Activated CD4-positive, alpha-beta T cell treated with anti-CD3 and anti-CD28 coated beads, Interleukin-2, Interleukin-4, amounts not matched to agents 100 ng/mL and 50 ng/mL, durations not matched to agents 16 hours and 8 hours (primary cell): ENCODE measurements at regions not wholly inside any gene's neighbourhood (a gene's known extent, or its start where the extent isn't known, plus 50 kb on each side); places are given as distances from the start of the nearest gene placed in this dataset.
"Not testable (repeated sequence)": the region's sequence is repeated elsewhere in the genome, so short reads cannot be mapped to it uniquely, and the experiment has no call there.

Source experiments
- DNase-seq: peaks from one replicate; pipeline ENCODE4 v3.0.0-alpha.2; 2020; ENCODE audit warnings: low spot score

DNA sequence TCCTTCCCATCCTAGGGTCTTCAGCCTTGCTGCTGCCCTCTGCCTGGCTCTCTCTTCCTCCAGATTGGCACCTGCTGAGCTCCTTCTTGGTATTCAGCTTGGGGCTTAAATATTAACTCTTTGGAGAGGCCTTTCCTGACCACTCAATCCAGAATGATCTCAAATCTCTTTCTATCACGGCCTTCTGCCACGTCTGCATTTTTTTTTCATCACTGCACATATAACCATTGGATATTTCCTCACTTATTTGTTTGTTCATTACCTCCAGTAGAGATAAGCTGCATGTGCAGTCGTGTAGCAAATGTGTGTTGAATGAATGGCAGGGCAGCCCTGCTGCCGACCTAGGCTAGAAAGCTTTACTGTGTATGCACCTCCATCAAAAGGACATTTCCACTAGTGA, 51.6 kb upstream of the MPP7 start:
- no peak for DNase-seq

GRCh38 chr10:28355376-28355775, 52.5 kb upstream of the MPP7 start:
- no peak for DNase-seq

GRCh38 chr10:28359334-28359733, 56.5 kb upstream of the MPP7 start:
- DNase-seq = no peak

DNA sequence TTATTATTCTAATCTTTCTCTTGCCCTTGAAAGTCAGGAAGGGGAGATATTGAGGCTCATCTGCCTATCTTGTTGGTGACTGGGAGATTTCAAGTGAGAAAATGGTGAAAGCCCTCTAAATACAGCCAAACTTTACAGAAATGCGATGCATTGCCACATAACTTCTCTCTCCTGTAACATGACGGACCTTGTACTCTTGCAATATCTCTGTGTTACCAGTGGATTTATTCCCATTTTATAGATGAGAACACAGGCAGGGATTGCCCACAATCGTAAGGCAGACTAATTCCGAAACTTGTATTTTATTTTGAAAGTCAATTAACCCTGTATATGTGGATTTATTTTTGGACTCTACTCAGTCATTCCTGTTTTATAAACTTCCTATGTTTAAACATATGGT, 57.3 kb upstream of the MPP7 start:
- DNase-seq = no peak

DNA sequence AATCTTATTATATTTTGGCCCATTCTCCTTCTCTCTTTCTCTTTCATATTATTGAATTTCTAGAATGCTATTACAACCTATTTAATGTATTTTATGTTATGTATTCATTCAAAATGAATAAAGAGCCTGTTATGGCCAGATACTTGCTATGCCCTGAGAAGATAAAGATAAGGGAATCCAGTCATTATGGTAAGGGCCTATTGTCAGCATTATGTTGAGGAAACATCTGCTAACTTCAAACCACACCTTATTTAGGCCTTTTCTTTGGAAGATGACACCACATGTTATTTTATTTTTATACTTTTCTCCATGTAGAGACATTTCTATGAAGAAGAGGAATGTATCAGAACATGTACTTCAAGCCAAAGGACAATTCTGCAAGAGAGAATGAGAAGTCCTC, 60.5 kb upstream of the MPP7 start:
- DNase-seq = no peak

DNA sequence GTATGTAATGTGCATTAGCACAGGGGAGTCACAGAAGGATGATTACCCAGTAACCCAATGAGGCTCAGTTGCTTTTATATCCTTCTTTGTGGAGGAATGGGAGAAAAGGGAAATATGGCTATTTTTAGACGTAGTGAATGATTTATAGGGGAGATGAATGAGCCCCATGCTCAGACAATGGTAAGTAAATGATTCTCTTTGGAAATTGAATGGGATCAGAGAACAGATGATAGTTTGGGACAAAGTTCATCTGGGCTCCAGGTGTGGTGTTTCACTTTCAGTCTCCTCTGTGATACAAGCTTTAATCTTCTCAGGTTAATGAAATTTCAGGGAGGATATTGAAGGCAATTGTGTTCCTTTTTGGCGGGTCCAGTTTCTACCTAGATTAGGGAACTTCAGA, 63.0 kb upstream of the MPP7 start:
- no peak for DNase-seq

GRCh38 chr10:28366994-28367393, 64.1 kb upstream of the MPP7 start:
- no peak for DNase-seq

DNA sequence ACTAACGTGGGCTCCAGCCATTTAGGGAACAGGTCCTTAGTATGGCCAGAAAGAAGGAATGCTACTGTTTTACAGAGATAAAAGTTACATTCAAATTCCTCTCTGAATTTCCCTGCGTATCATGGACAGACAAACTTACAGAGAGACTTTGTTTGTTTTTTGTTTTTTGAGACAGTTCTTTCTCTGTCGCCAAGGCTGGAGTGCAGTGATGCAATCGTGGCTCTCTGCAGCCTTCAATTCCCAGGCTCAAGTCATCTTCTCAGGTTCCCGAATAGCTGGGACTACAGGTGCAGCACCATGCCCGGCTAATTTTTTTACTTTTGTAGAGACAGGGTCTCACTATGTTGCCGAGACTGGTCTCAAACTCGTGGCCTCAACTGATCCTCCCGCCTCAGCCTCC, 64.5 kb upstream of the MPP7 start:
- no peak for DNase-seq

DNA sequence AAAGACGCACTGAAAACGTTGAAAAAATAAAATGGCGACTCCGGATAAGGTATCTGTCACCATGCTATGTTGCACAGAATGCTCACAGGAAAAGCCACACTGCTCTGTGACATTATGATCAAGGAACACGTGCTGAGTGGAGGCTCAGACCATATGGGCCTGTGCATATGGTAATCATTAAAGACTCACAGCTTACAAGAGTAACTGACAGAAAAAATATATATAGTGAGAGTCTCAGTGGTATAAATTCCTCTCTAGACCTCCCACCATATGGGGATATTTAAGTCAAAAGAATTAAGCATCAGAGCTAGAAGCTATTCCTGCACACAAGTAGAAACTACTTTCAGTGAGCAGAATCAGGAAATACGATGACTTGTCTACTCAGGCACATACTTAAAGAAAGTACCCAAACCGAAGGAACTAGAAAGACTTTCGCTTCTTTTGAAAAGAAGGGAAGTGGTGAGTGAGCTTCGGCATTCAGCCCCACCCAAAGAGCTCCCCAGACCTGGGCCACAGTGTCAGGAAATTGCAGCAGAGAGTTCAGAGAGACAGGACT, 65.1 kb upstream of the MPP7 start:
- DNase-seq = peak; percentile 81

DNA sequence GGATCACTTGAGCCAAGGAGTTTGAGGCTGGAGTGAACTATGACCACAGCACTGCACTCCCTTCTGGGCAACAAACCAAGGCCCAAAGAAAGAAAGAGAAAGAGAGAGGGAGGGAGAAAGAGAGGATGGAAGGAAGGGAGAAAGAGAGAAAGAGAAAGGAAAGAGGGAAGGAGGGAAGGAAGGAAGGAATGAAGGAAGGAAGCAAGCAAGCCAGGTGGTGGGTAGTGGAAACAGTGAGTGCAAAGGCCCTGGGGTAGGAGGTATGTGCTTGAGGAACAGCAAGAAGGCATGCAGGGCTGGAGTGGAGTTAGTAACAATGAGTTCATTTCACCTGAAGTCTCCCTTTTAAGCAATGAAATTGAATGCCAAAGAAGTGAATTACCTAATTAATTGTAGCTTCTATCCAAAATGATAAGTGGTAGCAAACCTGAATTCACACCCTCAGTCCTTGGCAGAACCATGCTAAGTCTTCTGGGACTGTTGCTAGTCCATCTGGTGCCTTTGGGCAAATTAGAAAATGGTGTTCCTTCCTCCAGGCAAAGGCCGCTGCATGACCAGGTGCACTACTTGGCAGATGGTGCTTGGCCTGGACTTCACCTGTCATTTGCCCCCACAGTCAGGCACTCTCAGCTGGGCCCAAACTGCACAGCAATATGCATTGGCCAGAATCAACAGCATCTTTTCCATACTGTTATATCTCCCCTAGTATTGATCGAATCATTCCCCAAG, 67.4 kb upstream of the MPP7 start:
- no peak for DNase-seq

DNA sequence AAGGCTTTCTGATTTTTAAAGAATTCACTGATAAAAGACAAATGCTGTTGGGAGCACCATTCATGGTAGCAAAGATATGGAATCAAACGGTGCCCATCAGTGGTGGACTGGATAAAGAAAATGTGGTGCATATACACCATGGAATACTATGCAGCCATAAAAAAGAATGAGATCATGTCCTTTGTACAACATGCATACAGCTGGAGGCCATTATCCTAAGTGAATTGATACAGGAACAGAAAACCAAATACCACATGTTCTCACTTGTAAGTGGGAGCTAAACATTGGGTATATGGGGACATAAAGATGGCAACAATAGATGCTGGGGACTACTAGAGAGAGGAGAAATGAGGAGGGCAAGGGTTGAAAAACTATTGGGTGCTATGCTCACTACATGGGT, 68.8 kb upstream of the MPP7 start:
- DNase-seq = not testable (repeated sequence)

DNA sequence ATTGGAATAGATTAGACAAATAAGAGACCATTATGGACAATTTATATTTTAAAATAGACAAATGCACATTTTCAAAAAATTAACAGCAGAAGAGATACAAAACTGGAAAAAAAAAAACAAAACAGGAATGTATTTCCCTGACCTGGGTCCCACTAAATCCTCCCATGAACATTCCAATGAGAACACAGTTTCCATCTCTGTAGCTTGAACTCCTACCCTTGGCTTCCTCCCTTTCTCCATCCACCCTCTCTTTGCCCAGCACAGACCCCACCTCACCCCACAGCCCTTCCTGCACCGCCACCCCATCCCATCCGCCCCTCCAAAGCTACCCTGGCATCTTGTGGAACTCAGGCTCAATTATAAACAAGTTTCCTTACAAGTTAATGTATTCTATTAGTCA, 71.2 kb upstream of the MPP7 start:
- DNase-seq = no peak

DNA sequence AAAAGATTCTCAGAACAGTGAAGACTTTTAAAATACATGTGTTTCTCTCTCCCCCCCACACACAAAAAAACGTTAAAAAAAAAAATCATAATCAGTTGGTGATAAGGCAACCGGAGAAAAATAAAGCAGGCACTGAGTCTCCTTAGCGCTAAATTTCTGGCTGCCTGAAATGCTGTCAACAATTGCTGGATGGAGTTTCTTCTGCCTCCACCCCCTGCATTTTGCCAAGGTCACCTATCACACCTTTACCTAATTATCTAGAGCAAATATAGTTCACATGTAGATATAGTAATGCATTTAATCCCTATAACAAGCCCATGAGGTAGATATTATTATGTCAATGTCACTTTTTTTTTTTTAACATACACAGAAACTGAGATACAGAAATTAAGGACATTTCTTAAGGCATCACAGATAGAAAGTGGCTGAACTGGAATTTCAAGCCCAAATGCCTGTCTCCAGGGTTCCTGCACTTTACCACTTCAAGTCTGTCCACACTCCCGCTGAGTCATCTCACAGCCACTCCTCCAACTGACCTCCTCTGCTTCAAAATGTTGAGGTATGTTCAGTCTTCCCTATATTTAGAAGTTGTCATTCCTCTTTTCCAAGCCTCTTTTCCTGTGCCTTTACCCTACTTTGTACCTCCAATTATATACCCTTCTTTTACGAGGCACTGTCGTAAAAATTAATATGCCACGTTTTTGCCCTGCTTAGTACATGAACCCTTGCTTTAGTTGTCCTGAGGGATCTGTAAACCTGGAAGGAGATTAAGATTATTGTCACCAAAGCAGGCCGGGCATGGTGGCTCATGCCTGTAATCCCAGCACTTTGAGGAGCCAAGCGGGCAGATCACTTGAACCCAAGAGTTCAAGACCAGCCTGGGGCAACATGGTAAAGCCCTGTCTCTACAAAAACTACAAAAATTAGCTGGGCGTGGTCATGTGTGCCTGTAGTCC, 72.8 kb upstream of the MPP7 start:
- DNase-seq = no peak

DNA sequence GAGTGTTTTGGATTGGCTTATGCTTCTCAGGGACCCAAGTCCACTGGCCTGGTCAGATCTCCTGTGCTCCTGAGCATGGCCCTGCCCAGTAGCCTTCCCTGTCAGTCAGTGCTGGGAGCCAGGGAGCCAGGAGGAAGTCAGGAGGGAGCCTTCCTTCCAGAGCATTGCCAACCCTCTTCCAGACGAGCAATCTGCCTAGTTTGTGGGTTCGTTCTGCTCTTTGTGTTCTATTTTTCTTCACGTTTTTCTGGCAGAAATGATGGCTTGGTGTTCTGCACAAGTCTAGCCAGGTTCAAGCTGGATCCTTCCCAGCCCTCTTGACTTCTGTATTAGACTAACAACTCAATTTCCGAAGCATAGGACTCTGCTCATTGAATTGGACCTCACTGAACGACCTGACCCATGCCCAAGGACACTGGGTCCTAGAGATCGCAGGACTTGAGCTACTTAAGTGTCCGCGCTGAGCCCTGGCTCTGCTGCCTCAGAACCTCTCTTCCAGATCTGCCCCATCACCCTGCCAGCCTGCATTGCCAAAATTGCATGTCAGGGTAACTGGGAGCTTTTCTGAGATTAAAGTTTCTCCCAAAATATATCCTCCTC, 76.2 kb upstream of the MPP7 start:
- DNase-seq = no peak

DNA sequence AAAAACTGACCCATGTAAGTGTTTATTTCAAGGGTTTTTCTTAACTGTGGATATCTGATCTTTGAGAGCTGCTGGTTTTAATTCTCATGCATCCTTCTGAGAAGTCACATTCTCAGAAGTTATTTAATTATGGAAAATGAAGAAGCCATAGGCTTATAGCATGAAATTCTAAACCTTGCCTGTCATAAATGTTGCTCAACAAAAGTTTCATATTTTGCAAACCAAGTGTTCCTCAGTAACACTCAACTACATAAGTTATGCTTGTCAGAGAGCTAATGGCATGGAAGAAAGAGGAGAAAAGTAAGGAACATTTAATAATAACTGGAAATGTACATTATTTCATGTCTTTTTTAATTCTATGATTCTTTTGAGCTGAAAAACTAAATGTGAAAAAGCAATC, 78.6 kb upstream of the MPP7 start:
- no peak for DNase-seq

DNA sequence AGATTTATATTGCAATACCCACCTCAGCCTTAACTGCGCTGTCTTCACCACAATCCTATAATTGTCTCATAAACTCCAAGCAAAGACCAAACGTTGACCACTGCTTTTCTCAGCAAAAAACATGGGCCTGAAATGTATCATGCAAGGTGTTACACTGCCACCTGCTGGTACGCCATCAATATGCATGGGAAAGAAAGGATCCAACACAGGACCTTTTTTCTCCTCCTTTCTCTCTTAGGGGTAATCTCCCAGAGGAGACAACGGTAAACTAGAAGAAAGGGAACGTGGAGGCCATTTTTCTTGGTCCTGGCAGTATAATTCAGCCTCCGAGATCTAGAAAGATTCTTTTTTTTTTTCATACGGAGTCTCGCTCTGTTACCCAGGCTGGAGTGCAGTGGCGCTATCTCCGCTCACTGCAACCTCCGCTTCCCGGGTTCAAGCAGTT, 79.1 kb upstream of the MPP7 start:
- peak; percentile 87 for DNase-seq

GRCh38 chr10:28382525-28383269, 79.8 kb upstream of the MPP7 start:
- DNase-seq = no peak

DNA sequence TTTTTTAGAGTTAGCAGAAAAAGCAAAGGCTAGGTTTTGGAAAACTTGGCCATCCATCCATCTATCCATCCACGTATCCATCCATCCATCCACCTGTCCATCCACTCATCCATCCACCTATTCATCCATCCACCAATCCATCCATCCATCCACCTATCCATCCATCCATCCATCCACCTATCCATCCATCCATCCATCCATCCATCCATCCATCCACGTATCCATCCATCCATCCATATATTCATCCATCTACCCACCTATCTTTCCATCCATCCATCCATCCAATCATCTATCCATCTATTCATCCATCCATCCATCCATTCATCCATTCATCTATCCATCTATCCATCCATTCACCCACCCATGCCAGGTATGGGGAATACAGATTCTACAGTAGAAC, 81.7 kb upstream of the MPP7 start:
- no peak for DNase-seq

- DNase-seq = no peak
These were observed 83.1 kb upstream of the MPP7 start for GRCh38 chr10:28385748-28386502.

- DNase-seq = no peak
These were observed 83.6 kb upstream of the MPP7 start for GRCh38 chr10:28386503-28386868.

GRCh38 chr10:28387140-28387539, 84.3 kb upstream of the MPP7 start:
- no peak for DNase-seq
